NCI-H748 (cell line): ENCODE measurements at regions not wholly inside any gene's neighbourhood (a gene's known extent, or its start where the extent isn't known, plus 50 kb on each side); places are given as distances from the start of the nearest gene placed in this dataset.
A peak's percentile ranks its signal among the peaks of the same experiment; 100 is the strongest.

Experiments used
- DNase-seq: peaks from one replicate; lab custom pipeline; 2025; ENCODE audit not compliant: unreplicated experiment; lab: John Stamatoyannopoulos, UW

DNA sequence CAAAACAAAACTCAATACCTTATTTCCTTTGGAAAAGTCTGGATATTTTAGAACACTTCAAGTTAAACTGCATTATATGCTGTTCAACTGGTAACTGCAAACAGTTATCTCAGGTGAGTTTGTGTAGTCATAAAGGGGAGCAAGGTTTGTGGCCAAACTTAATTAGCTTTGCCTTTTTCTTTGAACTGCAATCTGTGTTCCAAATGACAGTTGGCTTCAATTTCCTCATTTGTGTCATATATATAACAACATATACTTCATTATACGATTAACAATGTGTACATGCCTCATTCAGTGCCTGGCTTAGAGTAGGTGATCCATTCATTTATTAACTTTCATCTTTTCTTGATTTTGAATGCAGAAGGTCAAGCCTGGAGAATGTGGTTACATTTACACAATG is 55.8 kb downstream of the KCNE4 start:
- DNase-seq = no peak

DNA sequence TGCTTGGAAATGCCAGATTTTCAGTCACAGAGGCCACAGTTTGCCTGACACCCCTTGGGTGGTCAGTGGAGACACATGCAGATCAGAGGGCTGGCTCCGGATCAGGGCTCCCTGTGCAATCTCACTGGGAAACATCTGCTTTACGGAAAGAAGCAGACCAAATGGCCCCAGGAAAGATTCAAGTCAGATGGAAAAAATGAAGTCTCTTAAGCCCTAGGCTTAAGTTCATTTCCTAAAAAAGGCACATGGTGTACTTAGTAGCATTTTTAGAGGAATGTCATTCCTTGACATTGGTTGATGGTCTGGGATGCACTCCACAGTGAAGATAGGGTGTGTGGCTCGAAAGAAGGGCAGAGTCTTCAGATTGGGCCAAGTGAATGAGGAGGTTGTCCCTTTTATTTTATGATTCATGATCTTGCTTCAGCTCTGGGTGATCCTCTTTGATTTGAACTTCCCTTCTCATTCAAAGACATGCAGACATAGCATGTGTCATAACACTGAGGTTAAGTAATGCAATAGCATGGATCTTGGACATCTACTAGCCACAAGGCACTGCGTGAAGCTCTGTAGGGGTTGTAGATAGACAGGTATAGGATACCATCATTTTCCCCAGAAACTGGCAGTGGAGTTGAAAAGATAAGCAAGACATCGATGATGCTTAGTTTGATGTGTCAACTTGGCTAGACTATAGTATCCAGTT is 56.5 kb downstream of the KCNE4 start:
- no peak for DNase-seq

DNA sequence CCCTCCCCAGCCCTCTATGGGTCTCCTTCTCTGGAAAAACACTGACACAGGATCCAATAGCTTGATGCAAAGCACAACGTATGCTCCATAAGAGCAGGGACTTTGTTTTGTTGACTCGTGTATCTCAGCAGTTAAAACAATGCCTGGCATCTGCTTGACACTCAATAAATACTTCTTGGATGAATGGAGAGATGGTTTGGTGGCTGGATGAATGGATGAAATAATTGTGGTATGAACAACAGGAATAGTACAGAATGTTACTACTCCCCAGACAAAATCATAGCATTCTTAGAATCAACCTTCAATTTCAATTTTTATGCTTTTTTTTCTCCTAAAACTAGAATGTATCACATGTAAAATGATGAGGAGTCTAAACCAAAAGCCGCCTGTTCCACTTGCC is 57.4 kb downstream of the KCNE4 start:
- DNase-seq = no peak

DNA sequence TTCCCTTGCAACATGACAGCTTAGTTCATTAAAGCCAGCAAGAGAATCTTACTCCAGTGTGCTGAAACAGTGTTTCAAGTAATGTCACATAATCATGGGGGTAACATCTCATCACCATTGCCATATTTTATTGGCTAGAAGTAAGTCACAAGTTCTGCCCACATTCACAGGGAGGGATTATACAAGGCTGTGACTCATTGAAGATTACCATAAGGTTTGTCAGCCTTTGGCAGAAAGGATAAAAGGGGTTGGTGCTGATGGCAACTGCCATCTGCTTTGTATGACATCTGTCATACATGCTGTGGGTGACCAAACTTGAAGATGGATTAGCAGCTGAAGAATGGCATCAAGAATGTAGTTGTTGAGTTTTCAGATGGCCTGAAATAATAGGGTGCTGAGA is 61.2 kb downstream of the KCNE4 start:
- no peak for DNase-seq

DNA sequence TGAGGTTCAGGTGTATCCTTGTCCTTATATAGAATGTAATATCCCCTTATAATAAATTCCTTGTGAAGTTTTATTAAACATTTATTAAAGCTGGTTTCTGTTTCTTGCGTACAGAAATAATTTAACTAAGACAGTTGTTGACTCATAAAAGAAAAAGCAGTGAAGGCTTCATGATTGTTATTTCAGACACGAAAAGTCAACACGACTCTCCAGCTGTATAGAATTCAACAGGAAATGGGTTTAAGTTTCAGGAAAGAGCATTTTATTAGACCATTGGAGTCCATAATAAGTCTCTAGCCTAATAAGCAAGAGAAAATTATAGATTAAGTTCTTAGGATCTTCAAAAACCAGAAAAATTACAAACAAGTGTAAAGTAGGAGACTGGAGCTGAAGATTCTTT is 62.2 kb downstream of the KCNE4 start:
- DNase-seq = no peak

DNA sequence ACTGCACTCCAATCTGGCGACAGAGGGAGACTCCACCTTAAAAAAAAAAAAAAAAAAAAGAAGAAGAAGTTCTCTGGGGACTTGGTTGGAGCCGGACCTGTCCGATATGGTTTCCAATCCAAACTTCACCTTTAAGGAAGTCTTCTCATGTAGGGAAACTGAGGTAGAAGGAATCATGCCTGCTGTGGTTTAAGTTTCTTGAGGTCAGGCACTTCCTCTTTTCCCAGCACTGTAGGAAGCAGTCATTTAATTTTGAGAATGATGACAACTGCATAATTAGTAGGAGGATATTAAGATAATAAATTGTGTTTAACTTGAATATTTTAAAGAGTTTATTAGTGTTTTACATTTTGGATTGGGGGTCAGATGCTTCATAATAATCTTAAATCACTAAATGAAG is 62.9 kb downstream of the KCNE4 start:
- no peak for DNase-seq

DNA sequence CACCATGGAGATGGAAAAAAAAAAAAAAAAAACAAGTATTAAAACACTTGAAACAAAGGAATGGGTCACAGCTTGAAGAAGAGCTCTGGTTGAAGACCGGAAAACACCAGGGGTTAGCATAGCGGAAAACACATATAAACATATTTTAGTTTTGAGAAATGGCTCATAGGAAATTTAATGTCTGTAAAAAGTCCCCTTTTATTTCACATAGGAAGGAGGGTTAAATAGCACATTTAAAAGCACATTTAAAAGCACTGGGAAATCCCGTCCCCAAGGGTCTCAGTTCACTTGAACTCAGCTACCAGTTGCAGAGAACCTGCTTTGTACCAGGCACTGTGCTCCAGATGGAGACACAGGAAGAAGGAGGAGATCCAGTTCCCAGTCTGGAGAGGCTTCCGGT is 65.5 kb downstream of the KCNE4 start:
- DNase-seq = no peak

DNA sequence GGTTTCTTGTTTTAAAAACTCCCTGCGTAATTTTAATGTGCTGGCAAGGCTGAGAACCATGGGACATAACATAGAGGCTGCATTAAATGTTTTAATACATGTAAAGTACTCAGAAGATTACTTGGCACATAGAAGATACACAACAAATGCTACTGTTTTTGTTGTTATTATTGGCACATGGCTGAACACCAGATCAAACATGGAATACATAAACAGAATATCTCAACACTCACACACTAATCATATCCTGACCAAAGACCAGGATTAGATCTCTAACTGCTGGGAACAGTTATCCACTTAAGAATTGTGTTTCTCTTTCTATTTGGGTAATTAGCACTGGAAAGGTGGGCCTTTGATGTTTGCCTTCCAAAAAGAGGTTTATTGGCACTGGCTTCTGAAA is 69.3 kb downstream of the KCNE4 start:
- peak; percentile 18 for DNase-seq

DNA sequence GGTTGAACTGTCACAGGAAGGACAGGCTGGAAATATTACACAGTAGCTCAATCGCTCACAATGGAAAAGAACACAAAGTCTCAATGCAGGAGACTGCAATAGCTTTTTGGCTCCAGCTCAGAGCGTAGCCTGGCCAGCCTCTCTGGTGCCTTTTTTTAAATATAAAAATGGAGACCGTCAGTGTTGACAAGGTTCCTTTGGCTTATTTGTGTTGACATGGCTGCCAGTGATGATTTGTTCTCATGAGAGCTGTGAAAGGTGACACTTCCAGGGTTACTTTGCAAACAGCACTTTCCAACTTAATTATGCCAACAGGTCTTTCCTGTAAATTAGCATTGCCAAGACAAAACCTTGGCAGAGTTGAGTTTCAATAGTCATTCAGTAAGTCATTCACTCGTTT is 70.8 kb downstream of the KCNE4 start:
- DNase-seq = peak; percentile 95

DNA sequence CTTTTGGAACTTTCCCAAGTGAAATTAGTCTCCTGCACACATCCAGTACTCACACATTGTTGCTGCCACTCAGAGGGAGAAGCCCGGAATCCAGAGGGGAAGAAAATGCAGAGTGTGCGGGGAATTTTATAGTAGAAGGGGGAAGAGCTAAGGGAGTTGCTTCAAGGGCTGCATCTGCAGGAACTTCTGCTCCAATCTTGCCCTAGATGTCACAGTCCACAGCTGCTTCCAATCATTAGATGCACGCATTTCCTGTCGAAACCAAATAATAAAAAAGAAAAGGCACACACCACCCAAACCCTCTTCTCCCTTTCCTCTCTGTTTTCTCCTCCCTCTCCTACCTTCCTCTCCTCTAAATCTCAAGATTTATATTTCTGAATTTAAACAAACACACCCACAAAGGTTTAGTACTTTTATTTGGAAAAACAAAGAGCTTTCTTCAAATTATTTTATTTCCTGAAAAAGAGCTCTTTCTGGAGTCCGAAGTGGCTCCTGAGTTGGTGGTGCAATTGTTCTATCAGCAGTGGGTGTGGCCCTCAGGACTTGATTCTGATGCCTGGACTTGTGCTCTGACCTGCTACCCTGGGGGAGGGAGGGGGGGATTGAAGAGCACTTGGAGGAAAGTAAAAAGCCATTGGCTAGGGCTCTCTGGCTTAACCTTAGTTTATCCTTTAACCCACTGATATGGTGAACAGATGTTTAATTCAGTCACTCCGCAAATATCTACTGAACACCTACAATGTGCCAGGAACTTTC is 72.0 kb downstream of the KCNE4 start:
- no peak for DNase-seq

DNA sequence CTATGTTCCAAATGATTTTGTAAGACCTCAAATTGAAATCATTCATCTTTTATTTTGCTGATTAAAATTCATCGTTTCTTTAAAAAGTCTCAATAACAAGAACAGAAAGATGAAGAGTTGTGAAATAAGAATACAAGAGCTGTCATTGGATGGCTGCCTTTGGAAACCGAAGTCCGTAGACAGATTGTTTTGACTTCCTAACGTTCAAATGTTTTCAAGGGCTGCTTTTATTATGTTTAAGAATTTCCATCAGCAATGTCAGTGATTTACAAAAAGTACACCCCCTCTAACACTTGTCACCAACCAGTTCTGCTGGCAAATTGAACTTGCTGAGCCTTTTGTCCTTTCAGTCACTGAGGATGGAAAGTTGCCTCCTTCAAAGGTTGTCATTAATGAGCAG is 89.6 kb downstream of the KCNE4 start:
- no peak for DNase-seq

DNA sequence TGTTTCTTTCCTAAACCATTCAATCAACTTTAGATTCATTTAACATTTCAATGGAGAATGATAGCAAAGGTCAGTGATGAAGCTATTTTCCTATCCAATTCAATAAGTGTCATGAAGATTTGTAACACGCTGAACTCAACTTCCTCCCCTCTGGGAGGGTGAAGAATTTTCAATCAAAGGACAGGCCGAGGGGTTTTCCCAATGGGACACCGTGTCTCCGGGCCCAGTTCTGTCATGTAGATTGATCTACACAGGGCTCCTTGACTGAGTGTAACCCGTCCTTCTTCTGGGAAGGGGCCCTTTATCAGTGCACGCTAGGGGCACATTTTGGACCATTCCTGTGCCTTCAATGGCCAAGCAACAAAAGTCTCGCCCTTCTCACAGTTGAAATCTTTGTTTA is 90.1 kb downstream of the KCNE4 start:
- no peak for DNase-seq

DNA sequence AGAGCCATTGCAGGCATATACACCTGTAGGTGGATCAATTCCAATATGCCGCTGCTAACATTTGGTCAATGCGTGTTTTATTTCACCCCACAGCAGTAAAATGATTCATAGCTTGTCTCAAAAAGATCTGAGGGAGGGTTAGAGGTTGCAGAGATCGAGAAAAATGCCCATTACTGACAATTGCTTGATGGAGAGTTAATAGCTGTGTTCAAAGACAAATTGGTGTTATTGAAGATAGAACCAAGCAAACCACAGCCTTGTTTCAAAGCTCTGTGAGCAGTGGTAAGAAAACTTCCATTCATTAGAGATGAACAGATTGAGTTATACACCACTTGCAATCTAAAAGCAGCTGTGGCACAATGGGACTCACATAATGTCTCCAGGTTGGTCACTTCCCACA is 95.4 kb downstream of the KCNE4 start:
- DNase-seq = no peak

DNA sequence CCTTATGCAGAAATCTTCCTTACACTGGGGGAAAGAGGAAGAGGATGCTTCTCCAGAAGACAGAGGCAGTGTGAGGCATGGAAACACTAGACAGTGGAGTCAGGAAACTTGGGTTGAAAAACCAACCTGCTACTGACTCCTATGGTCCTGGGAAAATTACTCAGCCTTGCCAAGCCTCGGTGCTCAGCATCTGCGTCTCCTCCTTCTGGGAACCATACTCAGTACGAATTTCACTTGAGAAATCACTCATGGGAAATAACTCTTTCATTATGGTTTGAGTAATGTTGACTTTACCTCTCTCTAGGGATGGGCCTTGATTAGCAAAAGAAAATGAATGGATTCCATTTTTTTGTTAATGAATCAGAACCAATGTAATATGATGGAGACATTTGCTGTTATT is 96.5 kb downstream of the KCNE4 start:
- no peak for DNase-seq

DNA sequence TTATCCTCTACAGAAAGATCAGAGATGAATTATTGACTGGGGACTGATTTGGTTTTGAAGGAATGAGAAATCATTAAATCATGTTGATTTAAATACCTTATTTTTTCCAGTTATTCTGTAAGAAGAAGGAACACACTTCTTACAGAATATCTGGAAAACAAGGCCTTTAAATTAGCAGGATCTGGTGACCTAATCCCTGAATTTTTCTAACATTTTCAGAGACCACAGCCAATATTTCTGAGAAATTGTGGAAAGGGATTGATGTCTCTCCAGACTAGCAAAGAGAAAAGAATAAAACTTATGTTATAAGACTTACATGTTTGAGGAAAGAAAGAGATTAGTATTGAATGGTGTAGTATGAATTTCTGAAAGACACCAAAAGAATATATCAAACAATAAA is 104.0 kb downstream of the KCNE4 start:
- no peak for DNase-seq

DNA sequence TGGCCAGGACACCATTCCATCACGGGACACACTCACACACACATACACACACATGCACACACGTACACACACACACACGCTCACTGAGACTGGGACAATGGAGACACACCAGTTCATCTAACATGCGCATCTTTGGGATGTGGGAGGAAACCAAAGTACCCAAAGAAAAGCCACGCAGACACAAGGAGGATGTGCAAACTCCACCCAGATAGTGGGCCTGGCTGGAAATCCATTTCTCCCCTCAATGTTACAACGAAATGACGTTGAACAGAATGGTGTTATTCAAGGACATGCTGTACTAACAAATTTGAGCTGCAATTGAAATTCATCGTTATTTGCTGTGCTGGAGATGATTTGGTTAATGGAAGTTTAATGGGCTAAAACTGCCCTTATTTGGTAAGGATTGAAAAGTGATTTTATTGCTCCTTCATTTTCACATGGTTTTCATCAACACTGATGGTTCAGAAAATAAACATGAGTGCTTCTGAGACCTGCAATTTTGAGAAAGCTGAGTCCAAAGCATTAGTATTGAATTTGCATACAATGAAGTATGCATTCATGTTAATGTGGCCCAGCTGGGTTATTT is 110.0 kb downstream of the KCNE4 start:
- DNase-seq = no peak

DNA sequence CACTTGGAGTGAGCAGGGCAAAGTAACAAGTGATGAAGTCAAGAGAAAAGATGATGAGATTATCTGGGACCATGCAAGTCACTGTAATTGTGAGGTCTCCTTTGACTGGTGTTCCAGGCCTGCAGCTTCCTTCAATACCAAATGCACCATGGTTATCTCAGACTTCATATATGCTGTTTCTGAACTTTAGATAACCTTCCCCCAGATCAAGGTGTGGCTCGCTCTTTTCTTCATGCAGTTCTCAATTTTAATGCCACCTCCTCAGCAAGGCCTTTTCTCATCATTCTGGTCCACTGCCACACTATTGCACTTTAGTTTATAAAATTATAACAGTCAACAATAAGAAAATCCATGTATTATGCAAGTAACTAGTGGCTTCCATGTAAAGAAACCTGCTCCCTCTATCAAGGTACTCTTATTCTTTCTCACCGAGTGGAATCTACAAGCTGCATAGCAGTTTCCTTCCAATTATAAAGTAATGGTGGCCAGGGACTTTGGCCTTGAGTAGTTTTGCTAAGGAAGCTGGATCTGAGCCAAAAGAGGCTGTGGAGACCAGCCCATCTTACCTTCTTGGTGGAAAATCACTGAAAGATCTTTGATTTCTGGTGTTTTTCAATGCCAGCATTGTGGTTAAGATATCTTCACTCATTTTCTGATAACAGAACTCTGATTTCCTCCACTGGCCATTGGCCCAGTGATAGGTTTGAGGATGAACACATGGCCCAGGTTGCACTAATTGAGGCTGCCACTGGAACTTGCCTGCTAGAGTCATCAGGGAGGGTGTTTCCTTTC is 113.6 kb downstream of the KCNE4 start:
- DNase-seq = no peak

DNA sequence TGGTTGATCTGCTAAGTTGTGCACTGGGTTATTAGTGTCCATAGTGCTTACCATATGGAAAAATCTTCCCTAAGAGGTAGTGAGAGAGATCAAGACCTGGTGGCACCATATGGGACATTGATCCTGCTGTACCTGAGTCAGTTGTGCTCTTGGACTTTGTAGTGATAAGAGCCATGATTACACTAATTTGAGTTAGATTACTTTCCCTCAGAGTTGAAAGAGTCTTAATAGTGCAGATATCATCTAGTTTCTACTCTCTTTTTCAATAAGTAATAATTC is 114.2 kb downstream of the KCNE4 start:
- no peak for DNase-seq

DNA sequence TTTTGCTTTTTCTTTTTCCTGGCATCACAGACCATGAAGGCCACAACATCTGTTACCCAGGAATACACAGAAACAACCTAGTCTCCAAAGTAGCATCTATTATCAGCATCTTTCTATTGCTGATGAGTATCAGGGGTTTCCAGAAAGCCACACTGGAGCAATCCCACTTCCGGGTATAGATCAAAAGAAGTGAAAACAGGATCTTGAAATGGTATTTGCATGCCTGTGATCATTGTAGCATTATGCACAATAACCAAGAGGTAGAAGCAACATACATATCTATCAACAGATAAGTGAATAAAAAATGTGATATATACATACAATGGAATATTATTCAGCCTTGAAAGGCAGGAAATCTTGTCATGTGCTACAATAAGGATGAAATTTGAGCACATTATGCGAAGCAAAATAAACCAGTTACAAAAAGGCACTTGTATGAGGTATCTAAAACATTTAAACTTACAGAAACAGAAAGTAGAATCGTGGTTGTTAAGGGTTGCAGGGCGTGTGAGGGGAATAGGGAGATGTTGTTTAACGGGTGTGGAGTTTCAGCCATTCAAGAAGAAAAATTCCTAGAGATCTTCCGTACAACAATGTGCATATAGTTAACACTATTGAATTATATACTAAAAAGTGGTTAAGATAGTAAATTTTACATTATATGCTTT is 115.1 kb downstream of the KCNE4 start:
- DNase-seq = no peak

DNA sequence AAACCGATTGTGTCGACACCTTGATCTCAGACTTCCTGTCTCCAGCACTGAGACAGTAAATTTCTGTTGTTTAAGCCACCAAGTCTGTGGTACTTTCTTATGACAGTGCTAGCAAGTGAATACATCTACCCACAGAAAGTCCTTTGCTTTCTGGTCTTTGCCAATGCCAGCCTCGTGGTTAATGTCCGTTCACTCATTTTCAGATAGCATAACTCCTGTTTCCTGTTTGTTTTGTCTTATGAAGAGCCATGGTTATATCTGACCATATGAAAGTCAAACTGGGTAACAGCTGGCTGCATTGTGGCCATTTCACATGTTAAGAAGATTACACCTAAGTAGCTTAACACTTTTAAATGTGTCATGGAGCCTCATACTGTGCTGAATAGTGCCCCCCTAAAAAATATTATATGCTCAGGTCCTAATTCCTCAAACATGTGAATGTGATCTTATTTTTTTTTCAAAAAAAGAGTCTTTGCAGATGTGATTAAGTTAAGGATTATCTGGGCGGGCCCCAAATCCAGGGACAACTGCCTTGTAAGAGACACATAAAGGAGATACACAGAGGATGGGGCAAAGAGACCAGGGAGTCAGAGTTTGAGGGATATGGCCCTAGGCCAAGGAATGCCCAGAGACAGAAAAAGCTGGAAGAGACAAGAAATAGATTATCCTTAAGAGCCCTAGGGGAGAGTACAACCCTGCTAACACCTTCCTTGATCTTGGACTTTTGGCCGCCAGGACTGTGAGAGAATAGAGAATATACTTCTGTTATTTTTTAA is 118.0 kb downstream of the KCNE4 start:
- DNase-seq = no peak

DNA sequence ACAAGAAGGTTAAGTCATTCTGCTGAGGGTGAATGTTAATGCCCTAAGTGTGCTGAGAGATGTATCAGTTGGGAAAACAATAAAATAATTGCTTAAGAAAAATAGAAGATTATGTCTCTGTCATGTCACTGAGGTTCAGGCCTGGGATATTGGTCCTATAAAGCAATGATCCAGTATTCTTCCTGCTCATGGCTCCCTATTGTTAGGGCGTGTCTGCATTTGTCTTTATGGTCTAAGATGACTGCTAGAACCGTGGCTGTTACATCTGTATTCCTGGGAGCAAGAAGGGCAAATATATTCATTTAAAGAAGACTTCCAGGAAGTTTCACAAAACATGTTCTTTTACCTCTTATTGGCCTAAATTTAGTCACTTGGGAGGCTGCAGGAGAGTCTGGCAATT is 125.0 kb downstream of the KCNE4 start:
- no peak for DNase-seq
